Gastroesophageal sphincter (tissue), 4 donors: ENCODE measurements at regions not wholly inside any gene's neighbourhood (a gene's known extent, or its start where the extent isn't known, plus 50 kb on each side); places are given as distances from the start of the nearest gene placed in this dataset.
"Not testable (repeated sequence)": the region's sequence is repeated elsewhere in the genome, so short reads cannot be mapped to it uniquely, and the experiment has no call there.

Source experiments
- ATAC-seq: fragments of 150-250 bp; one replicate; pipeline ENCODE4 v1.9.1; 2016; ENCODE audit warnings: mild to moderate bottlenecking, moderate library complexity
- H3K27ac ChIP-seq, 4 donors: fragments of 200-600 bp; sonication (generic) in 3 of 4; 1 replicate in 3 of 4; 2 replicates in 1 of 4; pipeline ENCODE4 v1.5.1; 2016 to 2019
- H3K27me3 ChIP-seq: fragments of 200-600 bp; sonication (generic); one replicate; pipeline ENCODE4 v1.5.1; 2019
- H3K36me3 ChIP-seq, 2 donors: fragments of 200-600 bp; sonication (generic); one replicate each; pipeline ENCODE4 v1.5.1; 2019; ENCODE audit warnings: control low read depth in 1 of 2
- H3K4me1 ChIP-seq, 3 donors: fragments of 200-600 bp; sonication (generic); 1 replicate in 2 of 3; 2 replicates in 1 of 3; pipeline ENCODE4 v1.5.1; 2016 to 2019; ENCODE audit warnings: control low read depth in 2 of 3
- H3K4me3 ChIP-seq, 2 donors: fragments of 200-600 bp; sonication (generic); one replicate each; pipeline ENCODE4 v1.5.1; 2019; ENCODE audit warnings: mild to moderate bottlenecking in 1 of 2, moderate library complexity in 1 of 2
- H3K9me3 ChIP-seq, 3 donors: fragments of 200-600 bp; sonication (generic); one replicate each; pipeline ENCODE4 v1.5.1; 2017 to 2019; ENCODE audit warnings: control low read depth in 2 of 3
- EP300 ChIP-seq: sonication (generic); formaldehyde crosslinking; IDR thresholded peaks from one replicate; pipeline ENCODE4 v1.6.1; 2017; ENCODE audit warnings: antibody characterized with exemption, mild to moderate bottlenecking
- POLR2A ChIP-seq, 2 donors: fragments of 450-650 bp; IDR thresholded peaks; one replicate each; pipeline ENCODE4 v1.6.1; 2017; ENCODE audit warnings: antibody characterized with exemption in 2 of 2, mild to moderate bottlenecking in 2 of 2, moderate library complexity in 1 of 2
- POLR2AphosphoS5 ChIP-seq: sonication (generic); formaldehyde crosslinking; IDR thresholded peaks from one replicate; pipeline ENCODE4 v1.6.1; 2017; ENCODE audit warnings: antibody characterized with exemption
- WGBS, 2 donors: methylation state at CpG; one replicate each; pipeline ENCODE4 v1.1.5; 2018; ENCODE audit warnings: low coverage in 1 of 2; 5-methylcytosine and 5-hydroxymethylcytosine counted together
- TF ChIP-seq, protein P1 (sequence below), 4 experiments: fragments of 200-600 bp in 2 of 4; fragments of 450-650 bp in 2 of 4; sonication (generic) in 1 of 4; IDR thresholded peaks; one replicate each; pipeline ENCODE4 v1.5.1; 2017 to 2019; ENCODE audit warnings: antibody characterized with exemption in 4 of 4, mild to moderate bottlenecking in 2 of 4, moderate library complexity in 2 of 4

DNA sequence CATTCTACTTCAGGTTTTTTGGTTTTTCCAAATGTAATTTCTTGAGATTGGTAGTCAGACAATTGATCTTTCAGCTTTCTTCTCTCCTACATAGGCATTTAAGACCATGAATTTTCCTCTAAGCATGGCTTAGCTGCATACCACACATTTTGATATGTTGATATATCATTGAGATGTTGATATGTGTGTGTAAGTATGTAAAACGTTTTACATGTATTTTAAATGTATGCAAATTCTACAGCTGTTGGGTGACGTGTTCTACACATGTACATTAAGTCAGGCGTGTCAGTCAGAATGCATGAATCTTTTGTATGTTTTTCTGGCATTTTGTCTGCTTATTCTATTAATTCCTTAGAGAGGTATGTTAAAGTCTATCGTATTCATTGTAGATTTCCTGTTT lies 228.2 kb downstream of the CDH26 start:
- H3K9me3 ChIP-seq: peaks cover 0 to 8% (median 0%) of the 10 kb centered on the region in 3 donors
- no peak for ATAC-seq
- H3K27me3 ChIP-seq: peaks cover 15% of the 10 kb centered on the region
- no peak overlapping the region for H3K4me3 ChIP-seq
- no peaks in the 10 kb centered on the region for H3K4me1 ChIP-seq
- no peaks in the 10 kb centered on the region for H3K36me3 ChIP-seq
- TF ChIP-seq POLR2A (IDR thresholded peaks at IDR 0.05) (no peak), POLR2AphosphoS5 (no peak), EP300 (no peak)
- TF ChIP-seq, protein P1, sequence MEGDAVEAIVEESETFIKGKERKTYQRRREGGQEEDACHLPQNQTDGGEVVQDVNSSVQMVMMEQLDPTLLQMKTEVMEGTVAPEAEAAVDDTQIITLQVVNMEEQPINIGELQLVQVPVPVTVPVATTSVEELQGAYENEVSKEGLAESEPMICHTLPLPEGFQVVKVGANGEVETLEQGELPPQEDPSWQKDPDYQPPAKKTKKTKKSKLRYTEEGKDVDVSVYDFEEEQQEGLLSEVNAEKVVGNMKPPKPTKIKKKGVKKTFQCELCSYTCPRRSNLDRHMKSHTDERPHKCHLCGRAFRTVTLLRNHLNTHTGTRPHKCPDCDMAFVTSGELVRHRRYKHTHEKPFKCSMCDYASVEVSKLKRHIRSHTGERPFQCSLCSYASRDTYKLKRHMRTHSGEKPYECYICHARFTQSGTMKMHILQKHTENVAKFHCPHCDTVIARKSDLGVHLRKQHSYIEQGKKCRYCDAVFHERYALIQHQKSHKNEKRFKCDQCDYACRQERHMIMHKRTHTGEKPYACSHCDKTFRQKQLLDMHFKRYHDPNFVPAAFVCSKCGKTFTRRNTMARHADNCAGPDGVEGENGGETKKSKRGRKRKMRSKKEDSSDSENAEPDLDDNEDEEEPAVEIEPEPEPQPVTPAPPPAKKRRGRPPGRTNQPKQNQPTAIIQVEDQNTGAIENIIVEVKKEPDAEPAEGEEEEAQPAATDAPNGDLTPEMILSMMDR (IDR thresholded peaks at IDR 0.05): no peak
- no peak overlapping the region for H3K27ac ChIP-seq
- 77 to 90% methylated on average over 4 of the region's 4 CpGs for WGBS, 2 donors

DNA sequence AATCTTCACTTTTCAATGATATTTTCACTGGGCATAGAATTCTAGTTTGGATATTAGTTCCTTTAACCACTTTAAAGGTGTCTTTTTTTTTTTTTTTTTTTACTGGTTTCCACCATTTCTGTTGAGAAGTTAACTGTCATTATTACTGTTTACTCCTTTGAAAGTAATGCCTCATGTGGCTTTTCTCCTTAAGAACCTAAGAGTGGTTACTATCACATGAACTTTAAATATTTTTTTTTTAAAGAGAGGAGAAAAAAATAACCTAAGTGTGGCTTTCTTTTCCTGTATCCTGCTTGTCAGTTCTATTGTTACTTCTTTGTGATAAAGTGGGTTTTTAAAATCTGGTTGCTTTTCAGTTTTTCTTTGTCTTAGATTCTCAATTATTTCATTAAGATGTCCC lies 229.5 kb downstream of the CDH26 start:
- Histone ChIP-seq H3K36me3 (no peaks in the 10 kb centered on the region), H3K27ac (no peak overlapping the region), H3K4me1 (no peaks in the 10 kb centered on the region), H3K9me3 (peaks cover 0 to 8% (median 0%) of the 10 kb centered on the region in 3 donors), H3K4me3 (no peak overlapping the region), H3K27me3 (peaks cover 20% of the 10 kb centered on the region)
- TF ChIP-seq, protein P1 (IDR thresholded peaks at IDR 0.05): no peak
- no peak for ATAC-seq

DNA sequence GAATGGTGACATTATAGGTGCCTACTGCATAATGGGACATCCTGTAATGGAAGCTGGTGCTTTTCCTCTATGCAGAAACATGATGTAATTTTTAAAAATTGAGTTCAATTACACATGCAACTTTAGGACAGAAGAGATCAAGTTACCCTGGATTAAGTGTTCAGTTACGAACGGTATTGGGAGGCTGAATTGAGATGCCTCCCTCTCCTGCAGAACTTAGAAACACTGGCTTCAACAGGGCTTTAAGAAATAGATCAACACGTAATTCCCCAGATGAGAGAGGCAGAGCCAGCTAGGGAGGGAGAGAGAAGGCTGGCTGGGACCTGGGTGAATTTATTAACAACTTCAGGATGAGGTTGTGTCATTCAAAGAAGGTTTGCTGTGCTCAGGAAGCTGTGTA lies 232.8 kb downstream of the CDH26 start:
- Histone ChIP-seq H3K27me3 (peaks cover 28% of the 10 kb centered on the region), H3K4me1 (no peaks in the 10 kb centered on the region), H3K9me3 (peaks cover 0 to 4% (median 0%) of the 10 kb centered on the region in 3 donors), H3K4me3 (no peak overlapping the region), H3K36me3 (no peaks in the 10 kb centered on the region), H3K27ac (no peak overlapping the region)
- no peak for TF ChIP-seq EP300
- TF ChIP-seq, protein P1 (IDR thresholded peaks at IDR 0.05): no peak
- no peak for TF ChIP-seq POLR2A (IDR thresholded peaks at IDR 0.05)
- TF ChIP-seq POLR2AphosphoS5: no peak
- ATAC-seq: no peak
- WGBS, 2 donors: 43 to 56% methylated on average over 3 of the region's 3 CpGs

DNA sequence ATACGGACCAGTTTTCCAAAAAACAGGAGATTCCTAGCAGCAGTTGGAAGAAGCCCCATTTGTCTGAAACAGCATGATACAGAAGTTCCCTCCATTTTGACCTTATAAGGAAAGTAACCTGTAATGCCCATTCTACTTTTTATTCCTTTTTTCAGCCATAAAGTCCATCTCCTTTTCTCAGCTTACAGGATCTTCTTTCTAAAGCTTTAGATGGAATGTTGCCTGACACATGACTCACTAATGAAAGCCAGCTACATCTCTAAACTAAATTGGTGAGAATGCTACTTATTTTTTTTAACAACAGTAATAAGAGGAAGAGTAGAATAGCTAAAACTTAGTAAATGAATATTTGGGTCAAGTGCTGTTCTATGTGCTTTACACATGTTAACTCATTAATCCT lies 234.1 kb downstream of the CDH26 start:
- WGBS, 2 donors: 29 to 44% methylated on average over 1 of the region's 1 CpG
- Histone ChIP-seq H3K4me3 (no peak overlapping the region), H3K27ac (no peak overlapping the region), H3K36me3 (no peaks in the 10 kb centered on the region), H3K27me3 (peaks cover 28% of the 10 kb centered on the region), H3K4me1 (no peaks in the 10 kb centered on the region), H3K9me3 (peaks cover 0 to 4% (median 0%) of the 10 kb centered on the region in 3 donors)
- ATAC-seq: no peak
- TF ChIP-seq POLR2A (IDR thresholded peaks at IDR 0.05) (no peak), EP300 (no peak), POLR2AphosphoS5 (no peak)
- TF ChIP-seq, protein P1 (IDR thresholded peaks at IDR 0.05): no peak

DNA sequence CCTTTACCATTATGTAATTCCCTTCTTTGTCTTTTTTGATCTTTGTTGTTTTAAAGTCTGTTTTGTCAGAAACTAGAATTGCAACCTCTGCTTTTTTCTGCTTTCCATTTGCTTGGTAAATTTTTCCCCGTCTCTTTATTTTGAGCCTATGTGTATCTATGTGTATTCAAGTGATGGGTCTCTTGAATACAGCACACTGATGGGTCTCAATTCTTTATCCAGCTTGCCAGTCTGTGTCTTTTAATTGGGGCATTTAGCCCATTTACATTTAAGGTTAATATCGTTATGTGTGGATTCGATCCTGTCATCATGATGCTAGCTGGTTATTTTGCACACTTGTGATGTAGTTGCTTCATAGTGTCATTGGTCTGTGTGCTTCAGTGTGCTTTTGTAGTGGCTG lies 240.9 kb downstream of the CDH26 start:
- WGBS, 2 donors: 93 to 95% methylated on average over 3 of the region's 3 CpGs
- H3K27me3 ChIP-seq: peaks cover 13% of the 10 kb centered on the region
- H3K27ac ChIP-seq, ATAC-seq, H3K36me3 ChIP-seq, H3K4me3 ChIP-seq, H3K4me1 ChIP-seq: not testable (repeated sequence)
- H3K9me3 ChIP-seq: peaks cover 0 to 25% (median 0%) of the 10 kb centered on the region in 3 donors

DNA sequence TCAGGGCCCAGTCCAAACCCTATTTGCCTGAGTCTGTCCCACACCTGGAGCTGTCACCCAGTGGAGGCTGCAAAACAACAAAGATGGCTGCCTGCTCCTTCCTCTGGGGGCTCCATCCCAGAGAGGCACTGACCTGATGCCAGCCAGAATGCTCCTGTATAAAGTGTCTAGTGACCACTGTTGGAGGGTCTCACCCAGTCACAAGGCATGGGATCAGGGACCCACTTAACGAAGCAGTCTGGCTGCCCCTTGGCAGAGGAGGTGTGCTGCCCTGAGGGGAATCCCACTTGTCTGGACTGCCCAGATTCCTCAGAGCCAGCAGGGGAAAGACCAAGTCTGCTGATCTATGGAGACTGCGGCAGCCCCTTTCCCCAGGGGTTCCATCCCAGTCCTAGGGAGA lies 241.6 kb downstream of the CDH26 start:
- TF ChIP-seq POLR2AphosphoS5 (no peak), EP300 (no peak), POLR2A (IDR thresholded peaks at IDR 0.05) (no peak)
- TF ChIP-seq, protein P1 (IDR thresholded peaks at IDR 0.05): no peak
- no peak for ATAC-seq
- WGBS, 2 donors: no CpG with 5 or more reads among the region's 2 CpGs
- Histone ChIP-seq H3K36me3 (no peaks in the 10 kb centered on the region), H3K9me3 (peaks cover 0 to 25% (median 0%) of the 10 kb centered on the region in 3 donors), H3K4me1 (no peaks in the 10 kb centered on the region), H3K4me3 (no peak overlapping the region), H3K27ac (no peak overlapping the region), H3K27me3 (peaks cover 13% of the 10 kb centered on the region)
